HepG2 (cell line): ENCODE measurements at regions not wholly inside any gene's neighbourhood (a gene's known extent, or its start where the extent isn't known, plus 50 kb on each side); places are given as distances from the start of the nearest gene placed in this dataset.

Source experiments
- ATRX ChIP-seq: sonication (generic); formaldehyde crosslinking; IDR thresholded peaks from 2 replicates; pipeline ENCODE4 v1.4.0; 2020; ENCODE audit warnings: missing genetic modification reagents, borderline replicate concordance
- ZBTB44 ChIP-seq: sonication (generic); formaldehyde crosslinking; IDR thresholded peaks from 2 replicates; pipeline ENCODE4 v1.4.0; 2020; ENCODE audit warnings: missing genetic modification reagents
- ZC3H4 ChIP-seq: sonication (generic); formaldehyde crosslinking; IDR thresholded peaks from 2 replicates; pipeline ENCODE4 v1.4.0; 2020; ENCODE audit warnings: missing genetic modification reagents, borderline replicate concordance
- TF ChIP-seq, protein P1 (sequence below): sonication (generic); formaldehyde crosslinking; IDR thresholded peaks from 2 replicates; pipeline ENCODE4 v1.4.0; 2020; ENCODE audit warnings: mild to moderate bottlenecking, low read depth, missing genetic modification reagents
- TF ChIP-seq, protein P2 (sequence below): sonication (generic); formaldehyde crosslinking; conservative IDR thresholded peaks from 2 replicates; pipeline ENCODE4 v1.8.0; 2022; ENCODE audit warnings: missing genetic modification reagents
- TF ChIP-seq, protein P3 (sequence below): sonication (generic); formaldehyde crosslinking; IDR thresholded peaks from 2 replicates; pipeline ENCODE4 v1.4.0; 2020; ENCODE audit warnings: missing genetic modification reagents

- TF ChIP-seq, protein P1, sequence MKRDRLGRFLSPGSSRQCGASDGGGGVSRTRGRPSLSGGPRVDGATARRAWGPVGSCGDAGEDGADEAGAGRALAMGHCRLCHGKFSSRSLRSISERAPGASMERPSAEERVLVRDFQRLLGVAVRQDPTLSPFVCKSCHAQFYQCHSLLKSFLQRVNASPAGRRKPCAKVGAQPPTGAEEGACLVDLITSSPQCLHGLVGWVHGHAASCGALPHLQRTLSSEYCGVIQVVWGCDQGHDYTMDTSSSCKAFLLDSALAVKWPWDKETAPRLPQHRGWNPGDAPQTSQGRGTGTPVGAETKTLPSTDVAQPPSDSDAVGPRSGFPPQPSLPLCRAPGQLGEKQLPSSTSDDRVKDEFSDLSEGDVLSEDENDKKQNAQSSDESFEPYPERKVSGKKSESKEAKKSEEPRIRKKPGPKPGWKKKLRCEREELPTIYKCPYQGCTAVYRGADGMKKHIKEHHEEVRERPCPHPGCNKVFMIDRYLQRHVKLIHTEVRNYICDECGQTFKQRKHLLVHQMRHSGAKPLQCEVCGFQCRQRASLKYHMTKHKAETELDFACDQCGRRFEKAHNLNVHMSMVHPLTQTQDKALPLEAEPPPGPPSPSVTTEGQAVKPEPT, result no peak
- TF ChIP-seq ZC3H4 (CRISPR knock-in tag) (no peak), ZBTB44 (CRISPR knock-in tag) (no peak), ATRX (CRISPR knock-in tag) (no peak)
- TF ChIP-seq, protein P2, sequence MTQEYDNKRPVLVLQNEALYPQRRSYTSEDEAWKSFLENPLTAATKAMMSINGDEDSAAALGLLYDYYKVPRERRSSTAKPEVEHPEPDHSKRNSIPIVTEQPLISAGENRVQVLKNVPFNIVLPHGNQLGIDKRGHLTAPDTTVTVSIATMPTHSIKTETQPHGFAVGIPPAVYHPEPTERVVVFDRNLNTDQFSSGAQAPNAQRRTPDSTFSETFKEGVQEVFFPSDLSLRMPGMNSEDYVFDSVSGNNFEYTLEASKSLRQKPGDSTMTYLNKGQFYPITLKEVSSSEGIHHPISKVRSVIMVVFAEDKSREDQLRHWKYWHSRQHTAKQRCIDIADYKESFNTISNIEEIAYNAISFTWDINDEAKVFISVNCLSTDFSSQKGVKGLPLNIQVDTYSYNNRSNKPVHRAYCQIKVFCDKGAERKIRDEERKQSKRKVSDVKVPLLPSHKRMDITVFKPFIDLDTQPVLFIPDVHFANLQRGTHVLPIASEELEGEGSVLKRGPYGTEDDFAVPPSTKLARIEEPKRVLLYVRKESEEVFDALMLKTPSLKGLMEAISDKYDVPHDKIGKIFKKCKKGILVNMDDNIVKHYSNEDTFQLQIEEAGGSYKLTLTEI (CRISPR knock-in tag), result no peak
- TF ChIP-seq, protein P3, sequence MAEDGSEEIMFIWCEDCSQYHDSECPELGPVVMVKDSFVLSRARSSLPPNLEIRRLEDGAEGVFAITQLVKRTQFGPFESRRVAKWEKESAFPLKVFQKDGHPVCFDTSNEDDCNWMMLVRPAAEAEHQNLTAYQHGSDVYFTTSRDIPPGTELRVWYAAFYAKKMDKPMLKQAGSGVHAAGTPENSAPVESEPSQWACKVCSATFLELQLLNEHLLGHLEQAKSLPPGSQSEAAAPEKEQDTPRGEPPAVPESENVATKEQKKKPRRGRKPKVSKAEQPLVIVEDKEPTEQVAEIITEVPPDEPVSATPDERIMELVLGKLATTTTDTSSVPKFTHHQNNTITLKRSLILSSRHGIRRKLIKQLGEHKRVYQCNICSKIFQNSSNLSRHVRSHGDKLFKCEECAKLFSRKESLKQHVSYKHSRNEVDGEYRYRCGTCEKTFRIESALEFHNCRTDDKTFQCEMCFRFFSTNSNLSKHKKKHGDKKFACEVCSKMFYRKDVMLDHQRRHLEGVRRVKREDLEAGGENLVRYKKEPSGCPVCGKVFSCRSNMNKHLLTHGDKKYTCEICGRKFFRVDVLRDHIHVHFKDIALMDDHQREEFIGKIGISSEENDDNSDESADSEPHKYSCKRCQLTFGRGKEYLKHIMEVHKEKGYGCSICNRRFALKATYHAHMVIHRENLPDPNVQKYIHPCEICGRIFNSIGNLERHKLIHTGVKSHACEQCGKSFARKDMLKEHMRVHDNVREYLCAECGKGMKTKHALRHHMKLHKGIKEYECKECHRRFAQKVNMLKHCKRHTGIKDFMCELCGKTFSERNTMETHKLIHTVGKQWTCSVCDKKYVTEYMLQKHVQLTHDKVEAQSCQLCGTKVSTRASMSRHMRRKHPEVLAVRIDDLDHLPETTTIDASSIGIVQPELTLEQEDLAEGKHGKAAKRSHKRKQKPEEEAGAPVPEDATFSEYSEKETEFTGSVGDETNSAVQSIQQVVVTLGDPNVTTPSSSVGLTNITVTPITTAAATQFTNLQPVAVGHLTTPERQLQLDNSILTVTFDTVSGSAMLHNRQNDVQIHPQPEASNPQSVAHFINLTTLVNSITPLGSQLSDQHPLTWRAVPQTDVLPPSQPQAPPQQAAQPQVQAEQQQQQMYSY, result no peak
Observed at GRCh38 chr4:54901202-54901601, 224.2 kb downstream of the KDR start (continued).
